AG04450 (cell line): ENCODE measurements at regions not wholly inside any gene's neighbourhood (a gene's known extent, or its start where the extent isn't known, plus 50 kb on each side); places are given as distances from the start of the nearest gene placed in this dataset.

Source experiments
- CTCF ChIA-PET: fragments of 300-600, 350-600 bp; formaldehyde crosslinking; extraction: SDS; loops from one replicate; lab custom pipeline; 2022; ENCODE audit warnings: antibody characterized with exemption, inconsistent platforms; lab: Charles Lee
- POLR2A ChIA-PET: fragments of 350-600 bp; formaldehyde crosslinking; extraction: SDS; loops from one replicate; lab custom pipeline; 2021; ENCODE audit warnings: antibody characterized with exemption, inconsistent platforms; lab: Yijun Ruan, JAX
- DNase-seq: peaks from one replicate; pipeline ENCODE4 v3.0.0-alpha.2; 2011; ENCODE audit warnings: low read depth, low spot score
- H3K27ac ChIP-seq: one replicate; pipeline ENCODE4 v1.5.1; 2012; ENCODE audit warnings: low read depth, low read length, control low read depth
- H3K27me3 ChIP-seq: one replicate; pipeline ENCODE4 v1.6.0; 2012; ENCODE audit warnings: low read length; ENCODE audit not compliant: control insufficient read depth, insufficient read depth
- H3K4me3 ChIP-seq: 2 replicates; pipeline ENCODE4 v1.5.1; 2011; ENCODE audit warnings: mild to moderate bottlenecking, low read depth, low read length, control low read depth
- H3K9me3 ChIP-seq: 2 replicates; pipeline ENCODE4 v1.5.1; 2012; ENCODE audit warnings: low read length; ENCODE audit not compliant: control insufficient read depth, insufficient read depth
- TF ChIP-seq, protein P1 (sequence below): IDR thresholded peaks from 2 replicates; pipeline ENCODE4 v1.5.1; 2011; ENCODE audit warnings: low read depth, low read length, control low read depth, inconsistent platforms

DNA sequence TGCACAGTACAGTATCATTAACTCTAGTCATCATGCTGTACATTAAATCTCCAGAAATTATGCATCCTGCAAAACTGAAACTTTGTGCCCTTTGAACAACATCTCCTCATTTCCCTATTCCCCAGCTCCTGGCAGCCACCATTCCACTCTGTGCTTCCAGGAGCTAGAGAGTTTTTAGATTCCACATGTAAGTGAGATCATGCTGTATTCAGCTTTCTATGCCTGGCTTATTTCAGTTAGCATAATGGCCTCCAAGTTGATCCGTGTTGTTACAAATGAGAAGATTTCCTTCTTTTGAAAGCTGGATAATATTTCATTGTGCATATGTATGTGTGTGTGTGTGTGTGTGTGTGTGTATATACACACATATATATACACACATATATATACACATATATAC, 86.9 kb upstream of the SLC24A3 start:
- DNase-seq: no peak
- H3K4me3 ChIP-seq: no peak overlapping the region
- no peak overlapping the region for H3K27ac ChIP-seq
- H3K9me3 ChIP-seq: peaks cover 6% of the 10 kb centered on the region
- CTCF ChIA-PET: no interaction called here
- POLR2A ChIA-PET: no interaction called here
- H3K27me3 ChIP-seq: no peaks in the 10 kb centered on the region
- TF ChIP-seq, protein P1, sequence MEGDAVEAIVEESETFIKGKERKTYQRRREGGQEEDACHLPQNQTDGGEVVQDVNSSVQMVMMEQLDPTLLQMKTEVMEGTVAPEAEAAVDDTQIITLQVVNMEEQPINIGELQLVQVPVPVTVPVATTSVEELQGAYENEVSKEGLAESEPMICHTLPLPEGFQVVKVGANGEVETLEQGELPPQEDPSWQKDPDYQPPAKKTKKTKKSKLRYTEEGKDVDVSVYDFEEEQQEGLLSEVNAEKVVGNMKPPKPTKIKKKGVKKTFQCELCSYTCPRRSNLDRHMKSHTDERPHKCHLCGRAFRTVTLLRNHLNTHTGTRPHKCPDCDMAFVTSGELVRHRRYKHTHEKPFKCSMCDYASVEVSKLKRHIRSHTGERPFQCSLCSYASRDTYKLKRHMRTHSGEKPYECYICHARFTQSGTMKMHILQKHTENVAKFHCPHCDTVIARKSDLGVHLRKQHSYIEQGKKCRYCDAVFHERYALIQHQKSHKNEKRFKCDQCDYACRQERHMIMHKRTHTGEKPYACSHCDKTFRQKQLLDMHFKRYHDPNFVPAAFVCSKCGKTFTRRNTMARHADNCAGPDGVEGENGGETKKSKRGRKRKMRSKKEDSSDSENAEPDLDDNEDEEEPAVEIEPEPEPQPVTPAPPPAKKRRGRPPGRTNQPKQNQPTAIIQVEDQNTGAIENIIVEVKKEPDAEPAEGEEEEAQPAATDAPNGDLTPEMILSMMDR: no peak

DNA sequence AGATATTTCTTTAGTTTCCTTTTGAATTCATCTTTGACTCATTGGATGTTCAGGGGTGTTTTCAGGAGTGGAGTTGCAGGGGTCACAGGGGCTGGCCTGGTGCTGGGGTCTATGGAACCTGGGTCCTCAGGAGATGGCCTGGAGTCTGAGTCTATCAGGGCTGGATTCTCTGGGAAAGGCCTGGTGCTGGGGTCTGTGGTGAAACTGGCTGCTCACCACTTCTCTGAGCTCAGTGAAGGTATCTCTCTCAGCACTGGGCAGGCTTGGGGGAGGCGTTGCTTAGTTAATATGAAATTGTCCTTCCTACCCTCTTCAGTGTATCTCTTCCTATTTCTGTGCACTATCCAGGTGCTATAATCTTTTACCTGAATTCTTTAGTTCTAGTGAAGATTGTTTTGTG, 83.1 kb upstream of the SLC24A3 start:
- ChIA-PET POLR2A (no interaction called here), CTCF (no interaction called here)
- TF ChIP-seq, protein P1: no peak
- H3K4me3 ChIP-seq: no peak overlapping the region
- peaks cover 22% of the 10 kb centered on the region for H3K9me3 ChIP-seq
- H3K27ac ChIP-seq: no peak overlapping the region
- H3K27me3 ChIP-seq: no peaks in the 10 kb centered on the region
- no peak for DNase-seq

DNA sequence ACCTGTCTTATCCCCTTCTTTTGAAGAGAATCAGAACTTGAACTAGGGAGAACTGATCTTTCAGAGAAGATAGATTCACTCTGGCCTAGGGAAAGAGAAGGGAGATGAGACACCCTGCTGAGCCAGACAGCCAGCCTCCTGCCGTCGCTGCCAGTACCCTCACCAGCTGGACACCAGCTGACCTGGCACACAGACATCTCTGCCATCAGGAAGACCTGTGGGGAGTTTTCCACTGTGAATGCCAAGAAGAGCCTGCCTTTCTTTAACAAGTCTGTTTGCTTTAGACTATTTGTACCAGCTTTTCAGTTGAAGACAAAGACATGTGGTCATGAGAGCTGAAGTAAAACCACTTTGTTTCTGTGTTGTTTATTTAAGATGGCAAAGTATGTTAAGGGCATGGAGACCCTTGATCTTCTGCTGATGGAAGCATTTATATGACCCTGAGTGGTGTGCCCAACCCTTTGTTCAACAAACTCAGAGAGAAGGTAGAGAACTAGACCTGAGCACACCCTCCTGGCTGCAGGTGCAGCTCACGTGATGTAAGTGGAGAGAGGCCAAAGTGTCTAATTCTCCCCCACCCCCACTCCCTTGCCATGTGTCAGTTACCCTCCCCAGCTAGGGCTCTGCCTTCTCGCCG, 82.3 kb upstream of the SLC24A3 start:
- DNase-seq: no peak
- TF ChIP-seq, protein P1: no peak
- Histone ChIP-seq H3K27me3 (no peaks in the 10 kb centered on the region), H3K9me3 (peaks cover 16% of the 10 kb centered on the region), H3K27ac (no peak overlapping the region), H3K4me3 (no peak overlapping the region)
- ChIA-PET POLR2A (no interaction called here), CTCF (no interaction called here)

DNA sequence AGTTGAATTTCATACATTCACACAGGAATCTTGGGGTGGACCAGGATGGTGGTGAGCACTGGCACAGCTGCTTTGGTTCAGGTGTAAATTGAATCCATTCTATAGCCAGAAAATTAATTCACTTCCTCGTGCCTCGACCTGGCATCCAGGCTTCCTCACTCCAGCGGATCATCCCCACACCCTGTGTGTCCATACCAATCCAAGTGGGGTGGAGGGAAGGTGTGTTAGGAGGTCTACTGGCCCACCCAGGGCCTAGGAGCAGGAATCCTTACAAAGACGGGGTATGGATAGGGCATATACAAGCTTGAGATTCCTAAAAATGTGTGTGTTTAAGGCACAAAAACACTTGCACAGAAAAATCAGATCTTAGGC, 81.8 kb upstream of the SLC24A3 start:
- Histone ChIP-seq H3K4me3 (no peak overlapping the region), H3K27ac (no peak overlapping the region), H3K9me3 (peaks cover 16% of the 10 kb centered on the region), H3K27me3 (no peaks in the 10 kb centered on the region)
- POLR2A ChIA-PET: no interaction called here
- CTCF ChIA-PET: no interaction called here
- TF ChIP-seq, protein P1: no peak
- DNase-seq: no peak

DNA sequence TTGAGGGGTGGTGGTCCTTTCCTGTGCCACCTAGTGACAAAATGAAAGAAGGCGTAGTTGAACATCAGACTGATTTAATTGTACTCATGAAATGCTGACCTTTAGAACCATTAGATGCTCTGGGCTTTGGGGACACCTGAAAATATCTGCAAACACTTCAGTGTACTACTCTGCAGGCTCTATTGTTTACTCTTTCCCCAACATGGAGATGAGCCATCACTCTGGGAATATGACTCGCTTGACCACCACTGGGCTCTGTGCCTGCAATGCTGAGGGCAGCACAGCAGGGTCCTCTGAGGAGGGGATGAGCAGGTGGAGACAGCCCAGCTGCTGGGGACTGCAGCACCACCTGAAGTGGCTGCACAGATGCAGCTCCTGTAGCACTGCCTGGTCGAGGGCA, 74.8 kb upstream of the SLC24A3 start:
- Histone ChIP-seq H3K9me3 (peaks cover 34% of the 10 kb centered on the region), H3K4me3 (no peak overlapping the region), H3K27me3 (no peaks in the 10 kb centered on the region), H3K27ac (no peak overlapping the region)
- POLR2A ChIA-PET: no interaction called here
- no peak for DNase-seq
- TF ChIP-seq, protein P1: no peak
- CTCF ChIA-PET: no interaction called here
